Ishikawa (cell line): ENCODE measurements at regions not wholly inside any gene's neighbourhood (a gene's known extent, or its start where the extent isn't known, plus 50 kb on each side); places are given as distances from the start of the nearest gene placed in this dataset.

Source experiments
- CEBPB ChIP-seq: IDR thresholded peaks from 2 replicates; pipeline ENCODE4 v1.6.1; 2012
- CREB1 ChIP-seq: IDR thresholded peaks from 2 replicates; pipeline ENCODE4 v1.6.1; 2012; ENCODE audit warnings: low read depth
- EGR1 ChIP-seq: IDR thresholded peaks from 2 replicates; pipeline ENCODE4 v1.6.1; 2012
- EP300 ChIP-seq: IDR thresholded peaks from 2 replicates; pipeline ENCODE4 v1.6.1; 2012; ENCODE audit warnings: borderline replicate concordance
- FOXM1 ChIP-seq: IDR thresholded peaks from 2 replicates; pipeline ENCODE4 v1.6.1; 2012; ENCODE audit warnings: low read depth, borderline replicate concordance
- NFIC ChIP-seq: IDR thresholded peaks from 2 replicates; pipeline ENCODE4 v1.6.1; 2012
- RAD21 ChIP-seq: IDR thresholded peaks from 2 replicates; pipeline ENCODE4 v1.6.1; 2012; ENCODE audit warnings: low read depth
- TAF1 ChIP-seq: IDR thresholded peaks from 2 replicates; pipeline ENCODE4 v1.6.1; 2012; ENCODE audit warnings: low read depth, mild to moderate bottlenecking
- TCF12 ChIP-seq: IDR thresholded peaks from 2 replicates; pipeline ENCODE4 v1.6.1; 2012; ENCODE audit warnings: low read depth
- TEAD4 ChIP-seq: IDR thresholded peaks from 2 replicates; pipeline ENCODE4 v1.6.1; 2012
- YY1 ChIP-seq: IDR thresholded peaks from 2 replicates; pipeline ENCODE4 v1.6.1; 2012; ENCODE audit warnings: low read depth
- ZBTB7A ChIP-seq: IDR thresholded peaks from 2 replicates; pipeline ENCODE4 v1.6.1; 2012; ENCODE audit warnings: low read depth
- TF ChIP-seq, protein P1 (sequence below): IDR thresholded peaks from 2 replicates; pipeline ENCODE4 v1.6.1; 2012
- TF ChIP-seq, protein P2 (sequence below): IDR thresholded peaks from 2 replicates; pipeline ENCODE4 v1.6.1; 2012; ENCODE audit warnings: low read depth, mild to moderate bottlenecking
- TF ChIP-seq, protein P3 (sequence below): IDR thresholded peaks from 2 replicates; pipeline ENCODE4 v1.6.1; 2012

DNA sequence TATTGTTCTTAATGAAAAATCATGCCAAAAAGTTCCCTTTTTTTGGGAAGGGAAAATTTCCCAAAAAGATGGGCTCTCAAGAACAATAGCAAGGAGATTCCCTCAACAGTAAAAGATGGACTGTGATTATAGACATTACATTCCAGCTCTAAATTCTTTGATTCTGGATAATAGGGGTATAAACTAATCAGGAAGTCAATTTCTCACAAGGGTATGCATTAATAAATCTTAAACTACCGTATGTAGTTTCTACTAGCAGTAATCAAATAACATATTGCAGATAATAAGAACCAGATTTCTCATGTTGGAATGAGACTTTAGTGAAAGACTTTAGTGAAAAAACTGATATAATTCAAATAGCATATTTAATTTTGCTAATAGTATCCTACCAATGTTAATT is 144.8 kb upstream of the PTPRG start:
- TF ChIP-seq FOXM1: no peak
- TF ChIP-seq RAD21: no peak
- no peak for TF ChIP-seq YY1
- no peak for TF ChIP-seq ZBTB7A
- TF ChIP-seq TEAD4: no peak
- no peak for TF ChIP-seq CREB1
- TF ChIP-seq, protein P1, sequence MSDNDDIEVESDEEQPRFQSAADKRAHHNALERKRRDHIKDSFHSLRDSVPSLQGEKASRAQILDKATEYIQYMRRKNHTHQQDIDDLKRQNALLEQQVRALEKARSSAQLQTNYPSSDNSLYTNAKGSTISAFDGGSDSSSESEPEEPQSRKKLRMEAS: no peak

DNA sequence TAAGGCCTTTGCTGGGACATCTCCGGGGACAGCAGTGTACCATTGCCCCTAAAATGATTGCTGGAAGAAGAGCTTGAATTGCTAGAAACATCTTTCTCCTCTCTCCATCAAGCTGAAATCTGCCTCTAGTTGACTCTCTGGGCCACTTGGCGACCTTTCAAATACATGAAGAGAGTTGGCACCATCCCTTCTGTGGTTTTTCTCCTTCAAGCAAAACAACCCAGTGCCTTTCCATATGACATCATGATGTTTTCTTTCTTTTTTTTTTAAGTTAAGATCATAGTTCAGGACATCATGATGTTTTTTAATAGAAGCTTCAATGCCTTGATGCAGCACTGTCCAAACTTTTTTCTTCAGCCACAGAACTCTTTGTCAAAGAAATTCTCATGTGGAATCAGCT is 144.0 kb upstream of the PTPRG start:
- TF ChIP-seq TAF1 (no peak), YY1 (no peak), ZBTB7A (no peak), NFIC (no peak), TEAD4 (no peak), FOXM1 (no peak)
- TF ChIP-seq, protein P1: no peak

DNA sequence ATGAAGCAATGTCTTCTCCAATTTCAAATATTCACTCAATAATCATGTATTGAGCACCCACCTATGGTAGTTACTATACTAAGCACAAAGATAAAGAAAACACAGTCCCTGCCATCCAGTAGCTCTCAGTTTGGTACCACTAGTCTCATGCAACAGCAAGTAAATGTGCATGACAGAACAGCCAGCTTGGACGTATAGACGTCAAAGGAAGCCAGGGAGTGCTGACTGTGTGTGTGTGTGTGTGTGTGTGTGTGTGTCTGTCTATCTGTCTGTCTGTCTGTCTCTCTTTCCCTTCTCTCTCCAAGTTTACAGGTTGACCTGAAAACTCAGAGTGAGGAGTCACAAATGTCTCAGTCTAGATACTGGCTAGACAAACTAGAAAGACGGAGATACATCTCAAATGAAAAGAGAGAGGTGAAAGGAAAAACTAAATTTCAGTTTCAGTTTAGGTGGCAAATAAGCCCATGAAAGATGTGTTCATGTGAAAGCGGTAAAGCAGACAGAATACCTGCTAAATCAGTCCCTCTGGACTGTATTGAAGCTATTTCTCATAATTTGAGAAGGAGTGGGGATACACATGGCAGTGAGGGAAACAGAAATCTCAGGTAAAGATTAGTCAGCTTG is 141.1 kb upstream of the PTPRG start:
- TF ChIP-seq, protein P2, sequence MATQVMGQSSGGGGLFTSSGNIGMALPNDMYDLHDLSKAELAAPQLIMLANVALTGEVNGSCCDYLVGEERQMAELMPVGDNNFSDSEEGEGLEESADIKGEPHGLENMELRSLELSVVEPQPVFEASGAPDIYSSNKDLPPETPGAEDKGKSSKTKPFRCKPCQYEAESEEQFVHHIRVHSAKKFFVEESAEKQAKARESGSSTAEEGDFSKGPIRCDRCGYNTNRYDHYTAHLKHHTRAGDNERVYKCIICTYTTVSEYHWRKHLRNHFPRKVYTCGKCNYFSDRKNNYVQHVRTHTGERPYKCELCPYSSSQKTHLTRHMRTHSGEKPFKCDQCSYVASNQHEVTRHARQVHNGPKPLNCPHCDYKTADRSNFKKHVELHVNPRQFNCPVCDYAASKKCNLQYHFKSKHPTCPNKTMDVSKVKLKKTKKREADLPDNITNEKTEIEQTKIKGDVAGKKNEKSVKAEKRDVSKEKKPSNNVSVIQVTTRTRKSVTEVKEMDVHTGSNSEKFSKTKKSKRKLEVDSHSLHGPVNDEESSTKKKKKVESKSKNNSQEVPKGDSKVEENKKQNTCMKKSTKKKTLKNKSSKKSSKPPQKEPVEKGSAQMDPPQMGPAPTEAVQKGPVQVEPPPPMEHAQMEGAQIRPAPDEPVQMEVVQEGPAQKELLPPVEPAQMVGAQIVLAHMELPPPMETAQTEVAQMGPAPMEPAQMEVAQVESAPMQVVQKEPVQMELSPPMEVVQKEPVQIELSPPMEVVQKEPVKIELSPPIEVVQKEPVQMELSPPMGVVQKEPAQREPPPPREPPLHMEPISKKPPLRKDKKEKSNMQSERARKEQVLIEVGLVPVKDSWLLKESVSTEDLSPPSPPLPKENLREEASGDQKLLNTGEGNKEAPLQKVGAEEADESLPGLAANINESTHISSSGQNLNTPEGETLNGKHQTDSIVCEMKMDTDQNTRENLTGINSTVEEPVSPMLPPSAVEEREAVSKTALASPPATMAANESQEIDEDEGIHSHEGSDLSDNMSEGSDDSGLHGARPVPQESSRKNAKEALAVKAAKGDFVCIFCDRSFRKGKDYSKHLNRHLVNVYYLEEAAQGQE: no peak
- TF ChIP-seq TAF1: no peak
- no peak for TF ChIP-seq TCF12
- no peak for TF ChIP-seq CREB1
- TF ChIP-seq RAD21: no peak
- TF ChIP-seq, protein P3, sequence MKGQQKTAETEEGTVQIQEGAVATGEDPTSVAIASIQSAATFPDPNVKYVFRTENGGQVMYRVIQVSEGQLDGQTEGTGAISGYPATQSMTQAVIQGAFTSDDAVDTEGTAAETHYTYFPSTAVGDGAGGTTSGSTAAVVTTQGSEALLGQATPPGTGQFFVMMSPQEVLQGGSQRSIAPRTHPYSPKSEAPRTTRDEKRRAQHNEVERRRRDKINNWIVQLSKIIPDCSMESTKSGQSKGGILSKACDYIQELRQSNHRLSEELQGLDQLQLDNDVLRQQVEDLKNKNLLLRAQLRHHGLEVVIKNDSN: no peak
- TF ChIP-seq TEAD4: no peak
- no peak for TF ChIP-seq EGR1
- TF ChIP-seq FOXM1: no peak
- no peak for TF ChIP-seq EP300
- TF ChIP-seq CEBPB: no peak
- TF ChIP-seq, protein P1: no peak
- TF ChIP-seq NFIC: no peak
- no peak for TF ChIP-seq ZBTB7A
- TF ChIP-seq YY1: no peak

DNA sequence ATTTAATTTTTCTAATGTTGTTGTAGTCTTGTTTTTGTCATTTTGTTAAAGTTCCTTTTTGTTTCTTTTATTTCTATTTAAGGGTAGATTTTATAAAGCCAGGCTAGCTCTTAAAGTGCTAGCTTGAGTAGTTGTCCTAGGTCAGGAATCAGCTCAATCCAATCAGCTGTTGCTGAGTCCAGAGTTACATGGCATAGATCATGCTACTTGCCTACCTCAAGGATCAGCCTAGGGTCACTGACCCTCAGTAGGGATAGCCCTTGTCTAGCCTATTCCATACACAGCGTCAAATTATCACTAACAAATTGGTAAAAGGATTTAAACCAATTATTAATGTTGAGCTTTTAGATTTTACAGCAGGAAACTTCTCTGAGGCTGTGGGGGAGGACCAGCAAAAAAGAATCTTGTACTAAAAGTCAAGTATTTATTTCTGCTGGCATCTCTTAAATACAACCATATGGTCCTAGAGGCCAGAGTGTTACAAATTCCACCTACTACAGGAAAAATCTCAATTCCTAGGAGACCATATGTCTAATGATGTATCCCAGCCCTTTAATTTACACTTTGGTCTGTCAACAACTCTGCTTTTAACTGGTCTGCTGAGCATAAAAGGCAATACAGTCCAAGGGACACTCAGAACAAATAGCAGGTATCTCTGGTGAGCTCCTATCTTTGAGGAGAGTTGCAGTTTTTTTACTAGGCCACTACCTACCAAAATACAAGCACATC is 138.3 kb upstream of the PTPRG start:
- no peak for TF ChIP-seq TAF1
- TF ChIP-seq, protein P3: no peak
- no peak for TF ChIP-seq ZBTB7A
- TF ChIP-seq EP300: no peak
- no peak for TF ChIP-seq FOXM1
- no peak for TF ChIP-seq YY1

DNA sequence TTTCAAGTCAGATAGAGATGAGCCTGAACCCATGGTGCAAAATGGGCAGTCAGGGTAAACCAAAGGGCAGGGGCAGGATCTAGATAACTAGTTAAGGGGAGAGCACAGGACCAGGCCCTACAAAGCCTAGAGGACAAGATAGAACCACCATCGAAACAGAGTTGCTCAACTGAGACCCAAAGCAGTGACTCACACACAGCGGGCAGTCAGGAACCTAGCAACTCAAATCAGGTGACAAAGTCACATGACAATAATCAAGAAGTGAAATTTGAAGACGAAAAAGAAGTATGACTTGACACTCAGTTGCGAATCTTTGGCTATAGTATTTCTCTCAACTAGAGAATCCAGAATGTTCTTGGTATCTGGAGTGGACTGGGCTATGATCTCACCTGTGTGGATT is 136.0 kb upstream of the PTPRG start:
- no peak for TF ChIP-seq EGR1
- TF ChIP-seq, protein P3: peak; percentile 52; the same call in 1 of the 2 replicates

DNA sequence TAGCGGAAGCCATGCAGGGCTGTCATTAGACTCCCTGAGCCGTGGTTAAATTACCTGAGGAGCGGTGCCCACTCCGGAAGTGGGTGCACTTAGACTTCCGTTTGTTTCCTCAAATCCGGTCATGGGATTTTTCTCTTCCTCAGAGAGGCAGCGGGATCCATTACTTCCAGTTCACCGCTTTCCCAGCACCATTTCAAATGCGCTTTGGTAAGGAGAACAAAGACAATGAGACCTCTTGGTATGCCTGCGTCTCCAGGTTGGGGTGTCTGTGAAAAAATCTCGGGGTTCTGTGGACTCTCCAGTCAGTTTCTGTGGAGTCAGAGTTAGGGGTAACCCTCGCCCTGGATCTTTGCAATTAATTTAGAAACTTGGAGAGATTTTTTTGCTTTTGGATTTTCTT is 132.3 kb upstream of the PTPRG start:
- TF ChIP-seq RAD21 (no peak), TCF12 (no peak), FOXM1 (no peak), EP300 (no peak), YY1 (no peak)
- TF ChIP-seq, protein P2: no peak
